K562 (cell line): ENCODE measurements at regions not wholly inside any gene's neighbourhood (a gene's known extent, or its start where the extent isn't known, plus 50 kb on each side); places are given as distances from the start of the nearest gene placed in this dataset.

Experiments used
- ATAC-seq: fragments of 200-7000 bp; cut with Tn5 transposase; 3 replicates; pipeline ENCODE4 v1.9.1; 2020; ENCODE audit warnings: moderate library complexity
- BruUV-seq: library from RNA; stranded (reverse); fragments of 400-500 nt; replicated peaks from 2 replicates; lab custom pipeline; 2021; lab: Mats Ljungman, UMichigan
- CTCF ChIA-PET: fragments of 300-600 bp; formaldehyde crosslinking; extraction: SDS; loops from one replicate; lab custom pipeline; 2021; ENCODE audit warnings: low intra/inter-chr PET ratio; lab: Yijun Ruan, JAX
- POLR2A ChIA-PET: fragments of 300-600, 350-650 bp; sonication (Branson Sonifier 250); formaldehyde crosslinking; extraction: SDS; loops from one replicate; lab custom pipeline; 2021; ENCODE audit warnings: antibody characterized with exemption, inconsistent platforms; lab: Yijun Ruan, JAX
- DNase-seq, 4 experiments: peaks; one replicate each; pipeline versions ENCODE4 v3.0.0 to v3.0.0-alpha.2; 2011 to 2018; ENCODE audit warnings: low spot score in 3 of 4, mixed read lengths in 3 of 4; ENCODE audit errors: extremely low read depth in 1 of 4
- FAIRE-seq: peaks from 2 replicates; lab custom pipeline; 2011; peaks lifted over from hg19 to GRCh38; lab: Jason Lieb, UNC
- H2AFZ ChIP-seq: 2 replicates; pipeline ENCODE4 v1.6.0; 2011; ENCODE audit warnings: low read depth, low read length, control low read depth, inconsistent platforms
- H3K27ac ChIP-seq: fragments of 200-600 bp; 3 replicates; pipeline ENCODE4 v1.8.0; 2011; ENCODE audit warnings: low read depth, mild to moderate bottlenecking, control low read depth, inconsistent platforms, low read length, moderate library complexity, mixed read lengths; ENCODE audit errors: extremely low read depth
- H3K27me3 ChIP-seq, 2 experiments: fragments of 300-600 bp in 1 of 2; 2 replicates in 1 of 2; 3 replicates in 1 of 2; pipeline versions ENCODE4 v1.6.0 to v1.8.0; 2011; ENCODE audit warnings: inconsistent platforms in 2 of 2, low read length in 2 of 2, mild to moderate bottlenecking in 1 of 2, mixed read lengths in 1 of 2, moderate library complexity in 1 of 2; ENCODE audit not compliant: control insufficient read depth in 2 of 2, insufficient read depth in 2 of 2
- H3K36me3 ChIP-seq: fragments of 300-600 bp; 3 replicates; pipeline ENCODE4 v1.8.0; 2011; ENCODE audit warnings: mild to moderate bottlenecking, low read length, inconsistent platforms; ENCODE audit not compliant: control insufficient read depth, insufficient read depth
- H3K4me1 ChIP-seq, 2 experiments: fragments of 200-600 bp in 1 of 2; replicated peaks in 1 of 2; 2 replicates in 1 of 2; 3 replicates in 1 of 2; pipeline versions ENCODE4 v1.5.1 to v1.8.0; 2011; ENCODE audit warnings: inconsistent platforms in 2 of 2, low read length in 2 of 2, mild to moderate bottlenecking in 1 of 2, mixed read lengths in 1 of 2, moderate library complexity in 1 of 2; ENCODE audit not compliant: control insufficient read depth in 2 of 2, insufficient read depth in 2 of 2
- H3K4me2 ChIP-seq: 2 replicates; pipeline ENCODE4 v1.6.1; 2011; ENCODE audit warnings: low read length, control low read depth, inconsistent platforms, mixed read lengths; ENCODE audit not compliant: insufficient read depth
- H3K4me3 ChIP-seq: fragments of 200-600 bp; sonication (generic), shearing (Covaris generic); 2 replicates; pipeline ENCODE4 v1.5.1; 2016; ENCODE audit warnings: control low read depth, inconsistent platforms
- H3K79me2 ChIP-seq: fragments of 200-600 bp; 3 replicates; pipeline ENCODE4 v1.8.0; 2011; ENCODE audit warnings: low read length, inconsistent platforms; ENCODE audit not compliant: control insufficient read depth, insufficient read depth
- H3K9ac ChIP-seq, 2 experiments: 2 replicates each; pipeline versions ENCODE4 v1.6.0 to v1.6.1; 2011; ENCODE audit warnings: low read depth in 2 of 2, low read length in 2 of 2, control low read depth in 1 of 2, inconsistent platforms in 1 of 2, mild to moderate bottlenecking in 1 of 2, mixed read lengths in 1 of 2; ENCODE audit not compliant: insufficient read depth in 1 of 2
- H3K9me1 ChIP-seq: one replicate; pipeline ENCODE4 v1.6.0; 2011; ENCODE audit warnings: inconsistent platforms, mild to moderate bottlenecking, low read length, moderate library complexity; ENCODE audit not compliant: control insufficient read depth, insufficient read depth
- H3K9me3 ChIP-seq: replicated peaks from 2 replicates; pipeline ENCODE4 v1.5.1; 2011; ENCODE audit warnings: low read depth, low read length, inconsistent platforms; ENCODE audit not compliant: control insufficient read depth, insufficient read depth
- H4K20me1 ChIP-seq: replicated peaks from 2 replicates; pipeline ENCODE4 v1.6.1; 2011; ENCODE audit warnings: low read length, inconsistent platforms, mixed read lengths; ENCODE audit not compliant: control insufficient read depth, insufficient read depth
- ATF2 ChIP-seq: sonication (generic); formaldehyde crosslinking; IDR thresholded peaks from 2 replicates; pipeline ENCODE4 v1.8.1; 2022; ENCODE audit warnings: missing genetic modification reagents
- SAFB ChIP-seq: fragments of 200-400 bp; formaldehyde crosslinking; IDR thresholded peaks from 2 replicates; pipeline ENCODE4 v1.6.1; 2017; ENCODE audit warnings: low read depth, low read length, borderline replicate concordance
- SFPQ ChIP-seq: fragments of 200-400 bp; formaldehyde crosslinking; IDR thresholded peaks from 2 replicates; pipeline ENCODE4 v1.6.1; 2017; ENCODE audit warnings: mild to moderate bottlenecking, low read depth, low read length, moderate library complexity
- WGBS: fragments of 100-300 bp; shearing (Covaris generic); methylation state at CpG from one replicate; pipeline ENCODE4 v1.1.6; 2016; ENCODE audit warnings: low coverage, mixed read lengths; ENCODE audit not compliant: insufficient coverage; ENCODE audit errors: missing lambda C conversion rate; 5-methylcytosine and 5-hydroxymethylcytosine counted together
- in situ Hi-C: fragments of 300-500 bp; cut with MboI; formaldehyde crosslinking; loops from 4 replicates; pipeline ENCODE4 v1.15.0; 2018; ENCODE audit warnings: inconsistent platforms, mixed read lengths
- intact Hi-C: fragments of 100-400 bp; cut with micrococcal nuclease; formaldehyde crosslinking; loops from 2 replicates; pipeline ENCODE4 v1.14.2; 2022

- WGBS = 0% methylated on average over 6 of the region's 6 CpGs
- Histone ChIP-seq H3K9me3 (no peaks in the 10 kb centered on the region), H3K4me3 (no peak overlapping the region), H3K4me1 (no peaks in the 10 kb centered on the region), H3K9ac (no peak overlapping the region), H3K27ac (no peak overlapping the region), H4K20me1 (no peaks in the 10 kb centered on the region), H3K79me2 (no peaks in the 10 kb centered on the region), H3K36me3 (no peaks in the 10 kb centered on the region), H3K4me2 (no peak overlapping the region)
- DNase-seq = no peak
- no peak for ATAC-seq
- intact Hi-C loops = no loop called here
- no peak for FAIRE-seq
- CTCF ChIA-PET = no interaction called here
- POLR2A ChIA-PET = no interaction called here
- BruUV-seq = no TSS peak
- no peak for TF ChIP-seq SFPQ
- TF ChIP-seq SAFB = no peak
- TF ChIP-seq ATF2 = no peak
- TF ChIP-seq, all 486 proteins: peak for 0
- H3K9me1 ChIP-seq = no peaks in the 10 kb centered on the region
- no peak overlapping the region for H2AFZ ChIP-seq
- H3K27me3 ChIP-seq = no peaks in the 10 kb centered on the region
- in situ Hi-C loops = no loop called here
Measured at GRCh38 chr4:41327770-41328169, 71.0 kb downstream of the UCHL1 start.
